Right atrium auricular region (tissue), 2 donors: ENCODE measurements at regions not wholly inside any gene's neighbourhood (a gene's known extent, or its start where the extent isn't known, plus 50 kb on each side); places are given as distances from the start of the nearest gene placed in this dataset.
A peak's percentile ranks its signal among the peaks of the same experiment; 100 is the strongest.

ENCODE experiments used
- DNase-seq: peaks from one replicate; pipeline ENCODE4 v3.0.0-alpha.2; 2019; ENCODE audit warnings: low spot score
- H3K27ac ChIP-seq, 2 donors: fragments of 200-600 bp; sonication (generic); 1 replicate in 1 of 2; 2 replicates in 1 of 2; pipeline ENCODE4 v1.5.1; 2016 to 2019
- H3K27me3 ChIP-seq, 2 donors: fragments of 200-600 bp; sonication (generic); one replicate each; pipeline versions ENCODE4 v1.5.1 to v1.6.0; 2017 to 2019
- H3K36me3 ChIP-seq: fragments of 200-600 bp; sonication (generic); one replicate; pipeline ENCODE4 v1.5.1; 2016
- H3K4me1 ChIP-seq, 2 donors: fragments of 200-600 bp; sonication (generic); one replicate each; pipeline versions ENCODE4 v1.5.1 to v1.6.0; 2017 to 2019
- H3K4me3 ChIP-seq, 2 donors: fragments of 200-600 bp; sonication (generic); 1 replicate in 1 of 2; 2 replicates in 1 of 2; pipeline ENCODE4 v1.5.1; 2017 to 2019; ENCODE audit warnings: mild to moderate bottlenecking in 1 of 2, moderate library complexity in 1 of 2
- H3K9me3 ChIP-seq, 2 donors: fragments of 200-600 bp; sonication (generic); one replicate each; pipeline ENCODE4 v1.5.1; 2019
- TF ChIP-seq, protein P1 (sequence below), 2 donors: fragments of 200-600 bp; sonication (generic); IDR thresholded peaks; one replicate each; pipeline ENCODE4 v1.5.1; 2019; ENCODE audit warnings: antibody characterized with exemption in 2 of 2

DNA sequence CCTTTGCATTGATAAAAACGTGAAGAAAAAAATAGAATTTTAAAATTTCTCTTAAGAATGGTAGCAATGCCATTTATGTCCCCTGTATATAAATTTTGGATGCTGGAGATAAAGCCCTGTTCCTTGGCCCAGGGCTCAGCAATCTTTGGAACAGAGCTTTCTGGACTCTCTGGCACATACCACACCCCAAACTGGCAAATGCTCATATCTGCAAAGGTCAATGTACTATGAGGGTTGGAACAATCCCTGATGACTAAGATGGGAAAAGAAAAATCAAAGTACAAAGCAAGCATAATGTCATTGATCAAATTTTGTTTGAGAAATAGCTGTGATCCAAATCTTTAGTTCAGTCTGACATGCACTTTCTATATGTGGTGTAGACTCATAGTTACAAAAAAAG lies 158.1 kb upstream of the HCRTR2 start:
- peaks cover 0 to 8% of the 10 kb centered on the region in 2 donors for H3K9me3 ChIP-seq
- TF ChIP-seq, protein P1, sequence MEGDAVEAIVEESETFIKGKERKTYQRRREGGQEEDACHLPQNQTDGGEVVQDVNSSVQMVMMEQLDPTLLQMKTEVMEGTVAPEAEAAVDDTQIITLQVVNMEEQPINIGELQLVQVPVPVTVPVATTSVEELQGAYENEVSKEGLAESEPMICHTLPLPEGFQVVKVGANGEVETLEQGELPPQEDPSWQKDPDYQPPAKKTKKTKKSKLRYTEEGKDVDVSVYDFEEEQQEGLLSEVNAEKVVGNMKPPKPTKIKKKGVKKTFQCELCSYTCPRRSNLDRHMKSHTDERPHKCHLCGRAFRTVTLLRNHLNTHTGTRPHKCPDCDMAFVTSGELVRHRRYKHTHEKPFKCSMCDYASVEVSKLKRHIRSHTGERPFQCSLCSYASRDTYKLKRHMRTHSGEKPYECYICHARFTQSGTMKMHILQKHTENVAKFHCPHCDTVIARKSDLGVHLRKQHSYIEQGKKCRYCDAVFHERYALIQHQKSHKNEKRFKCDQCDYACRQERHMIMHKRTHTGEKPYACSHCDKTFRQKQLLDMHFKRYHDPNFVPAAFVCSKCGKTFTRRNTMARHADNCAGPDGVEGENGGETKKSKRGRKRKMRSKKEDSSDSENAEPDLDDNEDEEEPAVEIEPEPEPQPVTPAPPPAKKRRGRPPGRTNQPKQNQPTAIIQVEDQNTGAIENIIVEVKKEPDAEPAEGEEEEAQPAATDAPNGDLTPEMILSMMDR (IDR thresholded peaks at IDR 0.05), result no peak
- H3K4me1 ChIP-seq, result peaks cover 0 to 16% of the 10 kb centered on the region in 2 donors

DNA sequence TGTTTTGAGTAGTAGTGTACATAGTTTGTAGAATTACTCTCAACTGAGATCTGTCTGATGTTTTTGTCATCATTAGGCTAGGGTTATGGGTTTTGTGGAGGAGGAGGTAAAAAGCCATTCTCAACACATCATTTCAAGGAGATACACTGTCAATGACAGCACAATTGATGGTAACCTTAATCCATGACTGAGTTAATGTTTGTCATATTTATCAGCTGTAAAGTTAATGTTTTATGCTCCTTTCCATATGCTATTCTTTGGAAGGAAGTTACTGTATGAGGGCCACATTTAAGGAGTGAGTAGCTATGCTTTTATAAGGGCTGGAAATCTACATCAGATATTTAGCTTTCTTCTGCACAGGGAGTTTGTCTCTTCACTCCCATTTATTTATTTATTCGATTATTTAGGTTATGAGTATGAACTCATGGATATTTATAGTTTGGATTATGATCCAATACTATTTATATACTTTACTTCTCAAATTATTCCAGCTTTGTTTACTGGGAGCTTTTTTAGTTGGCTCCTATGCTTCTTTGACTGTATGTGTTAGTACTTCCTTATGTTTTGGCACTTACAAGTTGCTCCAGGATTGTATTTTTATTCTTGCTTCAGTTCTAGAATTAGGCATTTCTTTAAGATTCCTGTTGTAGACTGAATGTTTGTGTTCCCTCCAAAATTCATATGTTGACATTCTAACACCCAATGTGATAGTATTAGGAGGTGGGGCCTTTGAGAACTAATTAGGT lies 156.6 kb upstream of the HCRTR2 start:
- Histone ChIP-seq H3K36me3 (no peaks in the 10 kb centered on the region), H3K4me3 (no peak overlapping the region), H3K4me1 (peaks cover 0 to 16% of the 10 kb centered on the region in 2 donors), H3K27ac (no peak overlapping the region), H3K9me3 (peaks cover 0 to 8% of the 10 kb centered on the region in 2 donors), H3K27me3 (no peaks in the 10 kb centered on the region)
- DNase-seq, result no peak
- TF ChIP-seq, protein P1 (IDR thresholded peaks at IDR 0.05), result no peak

More for the DNA sequence above, 158.1 kb upstream of the HCRTR2 start:
- no peaks in the 10 kb centered on the region for H3K27me3 ChIP-seq
- no peaks in the 10 kb centered on the region for H3K36me3 ChIP-seq
- H3K27ac ChIP-seq, result peak overlapping the region in 1 of 2 donors; percentile 20
- no peak for DNase-seq
- H3K4me3 ChIP-seq, result no peak overlapping the region

DNA sequence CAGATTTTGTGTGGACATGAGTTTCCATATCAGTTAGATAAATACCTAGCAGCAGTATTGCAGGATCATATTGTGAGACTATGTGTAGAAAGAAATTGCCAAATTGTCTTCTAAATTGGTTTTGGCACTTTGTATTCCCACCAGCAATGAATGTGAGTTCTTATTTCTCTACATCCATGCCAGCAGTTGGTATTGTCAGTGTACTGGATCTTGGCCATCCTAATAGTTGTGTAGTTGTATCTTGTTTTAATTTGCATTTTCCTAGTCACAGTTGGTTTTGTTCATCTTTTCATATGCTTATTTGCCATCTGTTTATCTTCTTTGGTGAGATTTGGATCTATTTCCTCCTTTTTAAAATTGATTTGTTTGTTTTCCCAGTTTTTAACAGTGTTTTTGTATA lies 154.7 kb upstream of the HCRTR2 start:
- TF ChIP-seq, protein P1 (IDR thresholded peaks at IDR 0.05), result no peak
- DNase-seq, result no peak
- H3K4me1 ChIP-seq, result peaks cover 0 to 13% of the 10 kb centered on the region in 2 donors
- H3K27me3 ChIP-seq, result no peaks in the 10 kb centered on the region
- no peaks in the 10 kb centered on the region for H3K36me3 ChIP-seq
- peaks cover 0 to 8% of the 10 kb centered on the region in 2 donors for H3K9me3 ChIP-seq
- H3K27ac ChIP-seq, result no peak overlapping the region
- H3K4me3 ChIP-seq, result no peak overlapping the region

DNA sequence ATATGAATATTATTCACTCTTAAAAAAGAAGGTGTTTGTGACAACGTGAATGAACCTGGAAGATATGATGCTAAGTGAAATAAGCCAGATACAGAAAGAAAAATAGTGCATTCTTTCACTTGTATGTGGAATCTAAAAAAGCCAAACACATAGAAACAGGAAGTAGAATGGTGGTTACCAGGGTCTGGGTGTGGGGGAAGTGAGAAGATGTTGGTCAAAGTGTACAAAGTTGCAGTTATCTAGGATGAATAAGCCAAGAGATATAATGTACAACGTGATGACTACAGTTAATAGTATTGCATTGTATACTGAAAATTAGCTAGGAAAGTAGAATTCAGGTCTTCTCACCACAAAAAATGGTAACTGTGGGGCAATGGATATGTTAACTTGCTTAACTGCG lies 151.1 kb upstream of the HCRTR2 start:
- TF ChIP-seq, protein P1 (IDR thresholded peaks at IDR 0.05), result no peak
- H3K4me1 ChIP-seq, result no peaks in the 10 kb centered on the region
- no peak for DNase-seq

DNA sequence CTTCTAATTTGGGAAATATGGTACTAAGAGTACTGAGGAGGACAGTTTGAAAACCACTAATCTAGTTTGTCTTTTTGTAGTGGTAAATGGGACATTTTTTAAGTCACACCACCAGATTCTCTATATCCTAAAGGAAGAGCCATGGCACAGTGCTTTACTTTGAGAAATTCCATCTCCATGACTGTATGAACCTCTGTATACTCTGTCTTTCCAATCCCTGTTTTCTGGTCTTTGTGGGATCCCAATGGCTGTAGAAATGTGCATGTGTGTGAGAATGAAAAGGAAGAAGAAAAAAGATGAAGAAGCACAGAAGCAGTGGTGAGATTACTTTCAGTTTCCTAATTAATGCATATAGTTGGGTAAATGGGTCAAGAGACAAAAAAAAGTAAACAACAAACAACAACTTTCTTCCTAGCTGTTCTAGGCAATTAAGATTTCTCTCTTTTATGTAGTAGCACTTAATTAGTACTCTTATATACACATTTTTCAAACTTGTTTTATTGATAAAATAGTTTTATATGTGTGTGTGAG lies 141.2 kb upstream of the HCRTR2 start:
- TF ChIP-seq, protein P1 (IDR thresholded peaks at IDR 0.05), result no peak

More for the DNA sequence above, 151.1 kb upstream of the HCRTR2 start:
- Histone ChIP-seq H3K4me3 (no peak overlapping the region), H3K9me3 (peaks cover 0 to 8% of the 10 kb centered on the region in 2 donors), H3K36me3 (no peaks in the 10 kb centered on the region), H3K27ac (no peak overlapping the region), H3K27me3 (no peaks in the 10 kb centered on the region)

More for the DNA sequence above, 141.2 kb upstream of the HCRTR2 start:
- peaks cover 0 to 9% of the 10 kb centered on the region in 2 donors for H3K9me3 ChIP-seq
- no peaks in the 10 kb centered on the region for H3K27me3 ChIP-seq
- H3K27ac ChIP-seq, result no peak overlapping the region
- DNase-seq, result no peak
- H3K36me3 ChIP-seq, result no peaks in the 10 kb centered on the region
- H3K4me3 ChIP-seq, result no peak overlapping the region
- no peaks in the 10 kb centered on the region for H3K4me1 ChIP-seq
